ENCODE measurements at regions not wholly inside any gene's neighbourhood (a gene's known extent, or its start where the extent isn't known, plus 50 kb on each side); places are given as distances from the start of the nearest gene placed in this dataset.
"Not testable (repeated sequence)": the region's sequence is repeated elsewhere in the genome, so short reads cannot be mapped to it uniquely, and the experiment has no call there.

DNA sequence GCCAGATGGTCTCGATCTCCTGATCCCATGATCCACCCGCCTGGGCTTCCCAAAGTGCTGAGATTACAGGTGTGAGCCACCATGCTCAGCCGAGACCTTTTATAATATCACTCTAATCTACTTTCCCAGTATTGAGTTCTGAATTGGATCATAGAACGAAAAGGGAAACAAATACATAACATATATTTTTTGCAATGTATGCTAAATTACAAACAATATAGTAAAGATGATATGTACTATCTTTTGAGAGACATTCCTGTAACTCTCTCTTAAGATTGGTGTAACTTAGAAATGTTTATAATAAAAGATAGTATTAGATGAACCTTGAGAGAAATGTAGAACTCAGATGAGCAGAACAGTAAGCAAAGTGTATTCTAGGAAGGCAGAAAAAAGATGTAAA lies 129.2 kb upstream of the TENT5A start:
- H3K9me2 ChIP-seq (replicated peaks; ENCODE audit: control insufficient read depth, low read length): no peaks in the 10 kb centered on the region
- H3K27ac ChIP-seq (ENCODE audit: low read depth, low read length): no peak overlapping the region
- H3K36me3 ChIP-seq (ENCODE audit: control insufficient read depth, low read length): no peaks in the 10 kb centered on the region
- no peaks in the 10 kb centered on the region for H3K9me3 ChIP-seq (ENCODE audit: control insufficient read depth, insufficient read depth, low read length)
- H3K4me1 ChIP-seq (ENCODE audit: control insufficient read depth, low read length): no peaks in the 10 kb centered on the region
- H3F3A ChIP-seq (ENCODE audit: control insufficient read depth, insufficient read depth): no peaks in the 10 kb centered on the region
- H4K20me1 ChIP-seq (ENCODE audit: control insufficient read depth, insufficient read depth, low read depth, low read length): no peaks in the 10 kb centered on the region
- no peaks in the 10 kb centered on the region for H3K27me3 ChIP-seq (ENCODE audit: control insufficient read depth, low read length)
- no peak overlapping the region for H3K4me2 ChIP-seq (ENCODE audit: low read length)
- TF ChIP-seq, protein P1, sequence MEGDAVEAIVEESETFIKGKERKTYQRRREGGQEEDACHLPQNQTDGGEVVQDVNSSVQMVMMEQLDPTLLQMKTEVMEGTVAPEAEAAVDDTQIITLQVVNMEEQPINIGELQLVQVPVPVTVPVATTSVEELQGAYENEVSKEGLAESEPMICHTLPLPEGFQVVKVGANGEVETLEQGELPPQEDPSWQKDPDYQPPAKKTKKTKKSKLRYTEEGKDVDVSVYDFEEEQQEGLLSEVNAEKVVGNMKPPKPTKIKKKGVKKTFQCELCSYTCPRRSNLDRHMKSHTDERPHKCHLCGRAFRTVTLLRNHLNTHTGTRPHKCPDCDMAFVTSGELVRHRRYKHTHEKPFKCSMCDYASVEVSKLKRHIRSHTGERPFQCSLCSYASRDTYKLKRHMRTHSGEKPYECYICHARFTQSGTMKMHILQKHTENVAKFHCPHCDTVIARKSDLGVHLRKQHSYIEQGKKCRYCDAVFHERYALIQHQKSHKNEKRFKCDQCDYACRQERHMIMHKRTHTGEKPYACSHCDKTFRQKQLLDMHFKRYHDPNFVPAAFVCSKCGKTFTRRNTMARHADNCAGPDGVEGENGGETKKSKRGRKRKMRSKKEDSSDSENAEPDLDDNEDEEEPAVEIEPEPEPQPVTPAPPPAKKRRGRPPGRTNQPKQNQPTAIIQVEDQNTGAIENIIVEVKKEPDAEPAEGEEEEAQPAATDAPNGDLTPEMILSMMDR (IDR thresholded peaks at IDR 0.05; ENCODE audit: low read depth, low read length, poor library complexity, severe bottlenecking): no peak
- no peak for TF ChIP-seq EZH2phosphoT487 (IDR thresholded peaks at IDR 0.05; ENCODE audit: borderline replicate concordance, low read length)
- H3K4me3 ChIP-seq (ENCODE audit: low read length): no peak overlapping the region
- H3K79me2 ChIP-seq (ENCODE audit: control insufficient read depth, low read length): no peaks in the 10 kb centered on the region

DNA sequence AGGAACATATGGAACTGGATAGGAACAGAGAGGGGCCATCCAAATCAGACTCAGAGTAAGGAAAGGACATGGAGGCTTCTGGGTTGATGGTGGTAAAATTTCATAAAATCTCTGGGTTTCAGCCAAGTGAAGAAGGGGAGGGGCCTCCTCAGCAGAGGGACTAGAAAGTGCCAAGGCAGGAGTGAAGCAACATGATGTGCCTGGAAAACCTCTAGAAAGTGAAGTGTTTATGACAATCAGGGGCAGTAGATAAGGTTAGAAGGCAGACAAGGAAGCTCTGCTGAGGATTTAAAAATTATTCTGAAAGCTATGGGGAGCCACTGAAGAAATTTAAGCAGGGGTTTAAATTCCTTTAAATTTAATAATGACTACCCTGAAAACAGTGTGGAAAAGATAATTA lies 126.0 kb upstream of the TENT5A start:
- H3K27me3 ChIP-seq (ENCODE audit: control insufficient read depth, low read length): no peaks in the 10 kb centered on the region
- no peaks in the 10 kb centered on the region for H3K4me1 ChIP-seq (ENCODE audit: control insufficient read depth, low read length)
- H3K9me3 ChIP-seq (ENCODE audit: control insufficient read depth, insufficient read depth, low read length): no peaks in the 10 kb centered on the region
- H3K79me2 ChIP-seq (ENCODE audit: control insufficient read depth, low read length): no peaks in the 10 kb centered on the region
- H3F3A ChIP-seq (ENCODE audit: control insufficient read depth, insufficient read depth): no peaks in the 10 kb centered on the region
- H3K9me2 ChIP-seq (replicated peaks; ENCODE audit: control insufficient read depth, low read length): no peaks in the 10 kb centered on the region
- TF ChIP-seq, protein P1 (IDR thresholded peaks at IDR 0.05; ENCODE audit: low read depth, low read length, poor library complexity, severe bottlenecking): no peak
- TF ChIP-seq EZH2phosphoT487 (IDR thresholded peaks at IDR 0.05; ENCODE audit: borderline replicate concordance, low read length): no peak
- no peaks in the 10 kb centered on the region for H3K36me3 ChIP-seq (ENCODE audit: control insufficient read depth, low read length)
- no peak overlapping the region for H3K4me2 ChIP-seq (ENCODE audit: low read length)
- H3K27ac ChIP-seq (ENCODE audit: low read depth, low read length): no peak overlapping the region
- H4K20me1 ChIP-seq (ENCODE audit: control insufficient read depth, insufficient read depth, low read depth, low read length): no peaks in the 10 kb centered on the region
- H3K4me3 ChIP-seq (ENCODE audit: low read length): no peak overlapping the region

DNA sequence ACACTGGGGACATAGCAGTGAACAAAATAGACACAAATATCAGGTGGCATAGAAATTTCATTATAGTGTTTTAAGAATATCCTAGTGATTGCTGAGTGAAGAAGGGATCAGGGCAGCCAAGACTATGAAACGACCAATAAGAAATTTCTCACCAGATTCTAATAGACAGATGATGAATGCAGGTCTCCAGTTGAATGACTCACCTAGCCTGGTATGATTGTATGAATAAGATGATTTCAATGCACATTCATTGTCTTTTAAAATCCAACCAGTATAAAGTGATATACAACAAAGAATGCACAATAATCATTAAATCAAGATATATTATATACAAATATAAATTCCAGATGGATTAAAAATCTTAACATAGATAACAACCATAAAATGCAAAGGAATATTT lies 124.5 kb upstream of the TENT5A start:
- H3K4me1 ChIP-seq (ENCODE audit: control insufficient read depth, low read length): no peaks in the 10 kb centered on the region
- no peaks in the 10 kb centered on the region for H4K20me1 ChIP-seq (ENCODE audit: control insufficient read depth, insufficient read depth, low read depth, low read length)
- H3K27me3 ChIP-seq (ENCODE audit: control insufficient read depth, low read length): no peaks in the 10 kb centered on the region
- no peaks in the 10 kb centered on the region for H3F3A ChIP-seq (ENCODE audit: control insufficient read depth, insufficient read depth)
- no peaks in the 10 kb centered on the region for H3K9me2 ChIP-seq (replicated peaks; ENCODE audit: control insufficient read depth, low read length)
- H3K36me3 ChIP-seq (ENCODE audit: control insufficient read depth, low read length): no peaks in the 10 kb centered on the region
- no peaks in the 10 kb centered on the region for H3K9me3 ChIP-seq (ENCODE audit: control insufficient read depth, insufficient read depth, low read length)
- no peak for TF ChIP-seq EZH2phosphoT487 (IDR thresholded peaks at IDR 0.05; ENCODE audit: borderline replicate concordance, low read length)
- H3K4me2 ChIP-seq (ENCODE audit: low read length): no peak overlapping the region
- no peak overlapping the region for H3K4me3 ChIP-seq (ENCODE audit: low read length)
- H3K79me2 ChIP-seq (ENCODE audit: control insufficient read depth, low read length): no peaks in the 10 kb centered on the region
- H3K27ac ChIP-seq (ENCODE audit: low read depth, low read length): no peak overlapping the region

DNA sequence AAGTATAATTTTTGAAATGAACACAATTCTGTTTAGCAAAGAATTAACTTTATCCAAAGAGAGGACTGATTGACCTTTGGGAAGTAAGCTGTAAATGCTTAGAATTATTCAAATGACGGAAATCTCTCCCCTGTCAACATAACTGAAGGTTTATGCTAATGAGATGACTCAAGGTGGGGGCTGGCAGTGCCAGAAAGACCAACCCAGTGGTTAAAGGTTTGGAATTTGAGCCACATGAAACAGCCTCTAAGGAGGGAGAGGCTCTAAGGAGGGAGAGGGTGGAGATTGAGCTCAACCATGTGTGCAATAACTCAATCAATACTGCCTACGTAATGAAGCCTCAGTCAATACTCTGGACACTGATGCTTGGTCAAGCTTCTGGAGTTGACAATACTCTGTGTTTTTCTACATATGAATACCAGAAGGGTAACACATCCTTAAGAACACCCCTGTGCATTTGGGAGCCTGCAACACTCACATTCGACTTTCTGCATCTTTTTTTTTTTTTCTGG lies 123.4 kb upstream of the TENT5A start:
- Histone ChIP-seq H3K4me3 (ENCODE audit: low read length) (no peak overlapping the region), H3K27ac (ENCODE audit: low read depth, low read length) (no peak overlapping the region), H3K4me1 (ENCODE audit: control insufficient read depth, low read length) (no peaks in the 10 kb centered on the region), H3K4me2 (ENCODE audit: low read length) (no peak overlapping the region), H3K9me3 (ENCODE audit: control insufficient read depth, insufficient read depth, low read length) (no peaks in the 10 kb centered on the region), H3K79me2 (ENCODE audit: control insufficient read depth, low read length) (no peaks in the 10 kb centered on the region), H3K36me3 (ENCODE audit: control insufficient read depth, low read length) (no peaks in the 10 kb centered on the region), H3K9me2 (replicated peaks; ENCODE audit: control insufficient read depth, low read length) (no peaks in the 10 kb centered on the region), H4K20me1 (ENCODE audit: control insufficient read depth, insufficient read depth, low read depth, low read length) (no peaks in the 10 kb centered on the region), H3F3A (ENCODE audit: control insufficient read depth, insufficient read depth) (no peaks in the 10 kb centered on the region), H3K27me3 (ENCODE audit: control insufficient read depth, low read length) (no peaks in the 10 kb centered on the region)
- TF ChIP-seq EZH2phosphoT487 (IDR thresholded peaks at IDR 0.05; ENCODE audit: borderline replicate concordance, low read length): no peak
- TF ChIP-seq, protein P1 (IDR thresholded peaks at IDR 0.05; ENCODE audit: low read depth, low read length, poor library complexity, severe bottlenecking): no peak

DNA sequence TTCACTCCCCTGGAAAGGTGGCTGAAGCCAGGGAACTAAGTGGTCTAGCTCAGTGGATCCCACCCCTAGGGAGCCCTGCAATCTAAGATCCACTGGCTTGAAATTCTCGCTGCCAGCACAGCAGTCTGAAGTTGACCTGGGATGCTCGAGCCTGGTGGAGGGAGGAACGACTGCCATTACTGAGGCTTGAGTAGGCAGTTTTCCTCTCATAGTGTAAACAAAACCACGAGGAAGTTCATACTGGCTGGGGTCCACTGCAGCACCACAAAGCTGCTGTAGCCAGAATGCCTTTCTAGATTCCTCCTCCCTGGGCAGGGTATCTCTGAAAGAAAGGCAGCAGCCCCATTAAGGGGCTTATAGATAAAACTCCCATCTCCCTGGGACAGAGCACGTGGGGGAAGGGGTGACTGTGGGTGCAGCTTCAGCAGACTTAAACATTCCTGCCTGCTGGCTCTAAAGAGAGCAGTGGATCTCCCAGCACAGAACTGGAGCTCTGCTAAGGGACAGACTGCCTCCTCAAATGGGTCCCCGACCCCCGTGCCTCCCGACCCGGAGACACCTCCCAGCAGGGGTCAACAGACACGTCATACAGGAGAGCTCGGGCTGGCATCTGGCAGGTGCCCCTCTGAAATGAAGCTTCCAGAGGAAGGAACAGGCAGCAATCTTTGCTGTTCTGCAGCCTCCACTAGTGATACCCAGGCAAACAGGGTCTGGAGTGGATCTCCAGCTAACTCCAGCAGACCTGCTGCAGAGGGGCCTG lies 117.4 kb upstream of the TENT5A start:
- H3K4me1 ChIP-seq (ENCODE audit: control insufficient read depth, low read length); H3K27ac ChIP-seq (ENCODE audit: low read depth, low read length); H3K4me2 ChIP-seq (ENCODE audit: low read length); H3K27me3 ChIP-seq (ENCODE audit: control insufficient read depth, low read length); H3K79me2 ChIP-seq (ENCODE audit: control insufficient read depth, low read length); H3K9me2 ChIP-seq (replicated peaks; ENCODE audit: control insufficient read depth, low read length); H3K9me3 ChIP-seq (ENCODE audit: control insufficient read depth, insufficient read depth, low read length); H3K4me3 ChIP-seq (ENCODE audit: low read length); H4K20me1 ChIP-seq (ENCODE audit: control insufficient read depth, insufficient read depth, low read depth, low read length); H3K36me3 ChIP-seq (ENCODE audit: control insufficient read depth, low read length); H3F3A ChIP-seq (ENCODE audit: control insufficient read depth, insufficient read depth): not testable (repeated sequence)

Data from DOHH2 (cell line).